Central memory CD8-positive, alpha-beta T cell (primary cell): ENCODE measurements at regions not wholly inside any gene's neighbourhood (a gene's known extent, or its start where the extent isn't known, plus 50 kb on each side); places are given as distances from the start of the nearest gene placed in this dataset.
"Not testable (repeated sequence)": the region's sequence is repeated elsewhere in the genome, so short reads cannot be mapped to it uniquely, and the experiment has no call there.

Source experiments
- ATAC-seq: fragments of 150-1000 bp; cut with Tn5 transposase; replicated peaks from 2 replicates; pipeline ENCODE4 v1.10.0; 2022; ENCODE audit warnings: mild to moderate bottlenecking, moderate FRiP score, moderate number of reproducible peaks; ENCODE audit not compliant: poor library complexity, severe bottlenecking; ENCODE audit errors: extremely low read depth
- DNase-seq, 2 donors: peaks; one replicate each; pipeline ENCODE4 v3.0.0; 2021; ENCODE audit warnings: low spot score in 2 of 2
- H3K27ac Mint-ChIP-seq: one replicate; pipeline ENCODE4 v1.8.0; 2022; ENCODE audit warnings: low read depth, mild to moderate bottlenecking, moderate library complexity, mixed read lengths
- H3K27me3 Mint-ChIP-seq: one replicate; pipeline ENCODE4 v1.8.0; 2022; ENCODE audit warnings: mixed read lengths
- H3K36me3 Mint-ChIP-seq: one replicate; pipeline ENCODE4 v1.8.0; 2022; ENCODE audit warnings: mild to moderate bottlenecking, moderate library complexity, mixed read lengths; ENCODE audit not compliant: insufficient read depth
- H3K4me1 Mint-ChIP-seq: one replicate; pipeline ENCODE4 v1.8.0; 2022; ENCODE audit warnings: mixed read lengths
- H3K4me3 Mint-ChIP-seq: one replicate; pipeline ENCODE4 v1.8.0; 2022; ENCODE audit warnings: mild to moderate bottlenecking, moderate library complexity, mixed read lengths
- H3K9me3 Mint-ChIP-seq: one replicate; pipeline ENCODE4 v1.8.0; 2022; ENCODE audit warnings: mixed read lengths

DNA sequence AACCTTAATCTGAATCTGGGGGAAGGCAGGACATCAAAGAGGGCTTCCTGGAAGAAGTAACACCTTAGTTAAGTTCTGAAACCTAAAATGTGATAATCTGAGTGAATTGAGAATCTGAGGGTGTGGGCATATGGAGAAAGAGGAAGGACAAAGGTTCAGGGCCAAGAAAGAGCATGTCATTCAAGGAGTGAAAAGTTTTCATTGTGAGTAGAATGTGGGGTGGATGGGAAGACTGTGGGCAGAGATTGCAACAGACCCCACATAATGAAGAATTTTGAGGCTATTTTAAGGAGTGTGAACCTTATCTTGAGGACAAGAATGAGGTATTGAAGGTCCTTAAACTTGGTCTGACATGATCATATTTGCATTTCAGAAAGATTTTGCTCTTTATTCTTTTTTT is 227.2 kb downstream of the PTGER3 start:
- DNase-seq (no peak), ATAC-seq (no peak)
- no peaks in the 10 kb centered on the region for H3K4me1 Mint-ChIP-seq
- no peak overlapping the region for H3K27ac Mint-ChIP-seq
- H3K27me3 Mint-ChIP-seq, result no peaks in the 10 kb centered on the region
- peaks cover 12% of the 10 kb centered on the region for H3K9me3 Mint-ChIP-seq
- H3K36me3 Mint-ChIP-seq, result no peaks in the 10 kb centered on the region
- H3K4me3 Mint-ChIP-seq, result no peak overlapping the region

DNA sequence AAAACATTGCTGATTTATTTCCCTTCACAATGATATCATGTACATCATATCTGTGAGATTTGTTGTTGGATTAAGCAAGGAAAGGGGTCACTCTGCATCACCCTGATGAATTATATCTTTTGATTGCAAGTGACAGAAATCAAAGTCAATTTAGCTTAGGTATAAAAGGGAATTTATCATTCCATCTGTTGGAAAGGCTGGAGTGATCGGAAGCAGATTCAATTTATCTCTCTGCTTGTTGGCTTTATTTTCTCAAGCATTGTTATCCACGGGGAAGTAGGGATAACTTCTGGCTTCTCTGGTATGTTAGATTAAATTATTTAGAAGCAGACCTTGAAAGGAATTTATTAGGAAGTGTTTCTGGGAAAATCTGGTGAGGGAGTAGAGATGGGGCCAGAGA is 226.6 kb downstream of the PTGER3 start:
- ATAC-seq (no peak), DNase-seq (no peak)
- no peaks in the 10 kb centered on the region for H3K36me3 Mint-ChIP-seq
- H3K27ac Mint-ChIP-seq, result no peak overlapping the region
- no peaks in the 10 kb centered on the region for H3K27me3 Mint-ChIP-seq
- peaks cover 12% of the 10 kb centered on the region for H3K9me3 Mint-ChIP-seq
- no peaks in the 10 kb centered on the region for H3K4me1 Mint-ChIP-seq
- H3K4me3 Mint-ChIP-seq, result no peak overlapping the region

DNA sequence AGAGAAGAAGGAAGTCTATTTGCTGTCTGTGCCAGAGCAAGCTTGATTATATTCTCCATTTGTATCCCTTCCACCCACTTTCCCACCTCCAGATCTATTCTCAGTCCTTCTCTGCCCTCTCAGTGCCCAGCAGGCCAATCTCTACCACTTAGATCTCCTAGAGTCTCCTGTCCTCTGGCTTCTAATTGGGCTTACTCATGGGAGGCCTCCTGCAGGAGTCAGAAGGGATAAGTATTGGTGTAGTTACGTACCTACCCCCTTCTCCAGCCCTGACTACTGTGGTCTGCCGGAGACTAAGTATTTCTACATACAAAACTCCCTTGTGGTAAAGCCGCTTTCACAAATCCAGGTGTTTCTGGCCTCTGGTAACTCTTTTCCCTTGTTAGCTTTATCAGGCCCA is 221.2 kb downstream of the PTGER3 start:
- Mint-ChIP-seq H3K27me3 (no peaks in the 10 kb centered on the region), H3K4me3 (no peak overlapping the region), H3K27ac (no peak overlapping the region), H3K4me1 (no peaks in the 10 kb centered on the region), H3K9me3 (peaks cover 13% of the 10 kb centered on the region), H3K36me3 (no peaks in the 10 kb centered on the region)
- no peak for DNase-seq
- ATAC-seq, result no peak

DNA sequence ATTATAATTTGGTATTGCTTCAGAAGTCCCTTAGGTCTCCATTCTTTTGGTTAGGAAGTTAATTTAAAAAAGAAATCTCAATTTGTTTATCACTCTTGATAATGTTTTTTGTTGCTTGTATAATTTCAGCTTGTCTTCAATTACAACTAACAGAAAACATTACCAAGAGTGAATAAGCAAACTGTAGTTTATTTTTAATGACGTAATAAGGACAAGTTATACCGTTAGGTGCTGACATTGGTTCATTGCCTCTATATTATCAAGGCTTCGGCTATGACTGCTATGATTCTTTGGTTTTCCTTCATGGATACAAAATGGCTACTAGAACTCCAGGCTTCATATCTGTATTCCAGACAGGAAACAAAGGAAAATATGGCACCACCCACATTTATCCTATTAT is 220.6 kb downstream of the PTGER3 start:
- H3K27me3 Mint-ChIP-seq, result no peaks in the 10 kb centered on the region
- no peak overlapping the region for H3K4me3 Mint-ChIP-seq
- H3K9me3 Mint-ChIP-seq, result peaks cover 13% of the 10 kb centered on the region
- ATAC-seq (no peak), DNase-seq (no peak)
- no peaks in the 10 kb centered on the region for H3K36me3 Mint-ChIP-seq
- no peak overlapping the region for H3K27ac Mint-ChIP-seq
- H3K4me1 Mint-ChIP-seq, result no peaks in the 10 kb centered on the region

DNA sequence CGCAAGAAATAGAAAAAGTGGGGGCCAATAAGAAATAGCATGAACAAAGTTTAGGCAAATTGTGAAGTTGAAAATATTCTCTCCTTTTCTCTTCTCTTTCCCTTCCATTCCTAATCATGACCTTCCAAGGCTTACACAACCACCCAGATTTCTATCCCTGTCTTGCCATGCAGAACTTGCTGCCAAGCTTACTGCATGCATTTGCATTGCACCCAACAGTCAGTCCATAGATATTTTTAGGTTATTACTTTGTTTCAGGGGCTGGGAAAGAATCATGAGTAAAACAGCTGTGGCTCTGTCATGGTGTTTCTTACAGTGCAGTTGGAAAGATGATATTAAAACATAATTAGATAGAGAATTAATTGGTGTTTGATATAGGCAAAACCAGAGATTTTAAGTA is 219.4 kb downstream of the PTGER3 start:
- peaks cover 13% of the 10 kb centered on the region for H3K9me3 Mint-ChIP-seq
- H3K27me3 Mint-ChIP-seq, result no peaks in the 10 kb centered on the region
- ATAC-seq, result no peak
- no peaks in the 10 kb centered on the region for H3K4me1 Mint-ChIP-seq
- no peaks in the 10 kb centered on the region for H3K36me3 Mint-ChIP-seq
- H3K27ac Mint-ChIP-seq, result no peak overlapping the region
- no peak for DNase-seq
- no peak overlapping the region for H3K4me3 Mint-ChIP-seq

DNA sequence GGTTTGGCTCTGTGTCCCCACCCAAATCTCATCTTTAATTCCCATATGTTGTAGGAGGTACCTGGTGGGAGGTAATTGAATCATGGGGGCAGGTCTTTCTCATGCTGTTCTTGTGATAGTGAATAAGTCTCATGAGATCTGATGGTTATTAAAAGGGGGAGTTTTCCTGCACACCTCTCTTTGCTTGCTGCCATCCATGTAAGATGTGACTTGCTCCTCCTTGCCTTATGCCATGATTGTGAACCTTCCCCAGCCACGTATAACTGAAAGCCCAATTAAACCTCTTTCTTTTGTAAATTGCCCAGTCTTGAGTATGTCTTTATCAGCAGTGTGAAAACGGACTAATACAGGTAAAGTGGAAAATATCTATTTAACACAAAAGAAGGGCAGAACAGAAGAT is 213.3 kb downstream of the PTGER3 start:
- H3K4me3 Mint-ChIP-seq, H3K27me3 Mint-ChIP-seq, H3K9me3 Mint-ChIP-seq, ATAC-seq, H3K27ac Mint-ChIP-seq, H3K36me3 Mint-ChIP-seq, DNase-seq, H3K4me1 Mint-ChIP-seq: not testable (repeated sequence)

DNA sequence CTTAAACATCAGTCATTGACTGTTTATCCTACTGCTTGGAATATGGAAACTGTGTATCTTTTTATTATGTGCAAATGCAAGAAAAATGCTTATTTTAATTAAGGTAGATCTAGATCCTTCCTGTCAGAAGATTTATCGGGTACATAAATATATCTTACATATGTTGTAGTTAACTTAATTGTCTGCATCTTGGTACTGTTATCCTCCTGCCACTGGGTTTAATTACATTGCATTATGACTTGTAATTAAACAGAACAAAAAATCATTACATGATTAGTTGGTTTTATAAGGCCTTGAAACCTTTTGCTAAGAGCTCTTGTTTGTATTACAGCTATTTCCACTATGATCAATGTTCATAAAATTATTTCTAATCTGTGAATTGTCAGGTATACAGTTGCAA is 211.2 kb downstream of the PTGER3 start:
- no peak for ATAC-seq
- no peaks in the 10 kb centered on the region for H3K36me3 Mint-ChIP-seq
- H3K4me3 Mint-ChIP-seq, result no peak overlapping the region
- no peak overlapping the region for H3K27ac Mint-ChIP-seq
- H3K9me3 Mint-ChIP-seq, result no peaks in the 10 kb centered on the region
- H3K4me1 Mint-ChIP-seq, result no peaks in the 10 kb centered on the region
- DNase-seq, result no peak
- H3K27me3 Mint-ChIP-seq, result no peaks in the 10 kb centered on the region

DNA sequence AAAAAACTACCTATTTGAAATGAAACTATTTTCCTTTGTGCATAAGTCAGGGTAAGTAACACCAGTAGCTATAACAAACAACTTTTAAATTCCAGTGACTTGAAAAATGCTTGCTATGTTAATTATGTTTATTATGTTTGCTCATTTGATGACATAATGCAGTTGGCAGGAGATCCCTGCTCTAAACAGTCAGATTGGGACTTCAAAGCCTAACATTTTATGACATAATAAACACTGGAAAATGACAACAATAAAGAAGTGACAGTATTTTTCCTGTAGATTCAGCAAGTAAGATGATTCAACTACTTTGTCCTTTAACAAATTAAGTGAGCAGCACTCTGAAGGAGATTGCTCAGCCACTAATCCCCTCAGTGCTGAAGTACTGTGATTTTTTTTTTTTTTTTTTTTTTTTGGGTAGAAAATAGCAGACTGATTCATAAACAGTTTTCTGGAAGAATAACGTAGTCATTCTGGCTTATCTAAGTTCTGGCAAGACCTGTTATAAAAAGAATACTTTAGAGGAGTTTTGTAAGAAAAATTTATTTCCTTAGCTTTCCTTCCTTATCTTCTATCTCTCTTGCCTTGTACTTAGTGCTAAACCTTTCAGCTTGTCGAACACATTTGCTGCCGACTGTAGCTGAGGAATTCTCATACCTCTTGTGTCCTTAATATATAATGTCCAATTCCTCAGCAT is 207.2 kb downstream of the PTGER3 start:
- DNase-seq (no peak), ATAC-seq (no peak)
- Mint-ChIP-seq H3K27me3 (no peaks in the 10 kb centered on the region), H3K36me3 (no peaks in the 10 kb centered on the region), H3K9me3 (peaks cover 18% of the 10 kb centered on the region), H3K27ac (no peak overlapping the region), H3K4me3 (no peak overlapping the region), H3K4me1 (no peaks in the 10 kb centered on the region)

DNA sequence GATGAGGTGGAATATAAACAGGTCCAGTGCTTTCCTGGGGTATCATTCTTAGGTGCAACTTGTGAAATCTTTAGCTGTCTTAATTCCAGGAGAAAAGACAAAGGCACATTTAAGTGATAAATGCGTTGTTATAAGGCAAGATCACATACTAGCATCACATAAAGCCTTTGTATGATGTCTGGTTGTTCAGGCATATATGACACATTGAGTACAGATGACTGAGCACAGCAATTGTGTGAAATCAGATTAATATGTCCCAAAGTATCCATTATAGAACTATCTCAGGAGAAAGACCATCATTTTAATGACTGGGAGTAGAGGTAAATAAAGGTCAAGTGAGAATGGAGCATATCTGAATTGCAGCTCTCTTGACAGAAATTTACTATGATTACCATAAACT is 205.1 kb downstream of the PTGER3 start:
- Mint-ChIP-seq H3K36me3 (no peaks in the 10 kb centered on the region), H3K27me3 (no peaks in the 10 kb centered on the region)

DNA sequence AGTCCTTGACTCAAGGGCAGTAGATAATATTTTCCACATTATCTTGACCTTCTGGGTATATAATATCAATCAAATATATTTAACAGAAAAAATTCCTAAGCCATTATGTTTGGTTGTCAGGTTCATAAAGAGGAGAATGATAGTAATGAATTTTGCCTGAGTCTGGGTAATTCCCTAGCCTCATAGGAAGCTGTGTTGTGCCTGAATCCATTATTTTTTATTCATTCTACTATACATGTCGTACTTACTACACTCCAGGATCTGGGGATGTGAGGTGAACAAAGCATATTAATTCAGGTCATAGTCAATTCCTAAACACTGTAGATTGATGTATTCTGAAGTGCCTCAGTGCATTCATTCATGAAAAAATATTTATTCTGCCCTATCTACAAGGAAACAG is 204.2 kb downstream of the PTGER3 start:
- no peaks in the 10 kb centered on the region for H3K36me3 Mint-ChIP-seq
- no peaks in the 10 kb centered on the region for H3K27me3 Mint-ChIP-seq
- no peak for ATAC-seq
- no peak overlapping the region for H3K4me3 Mint-ChIP-seq
- DNase-seq, result no peak
- peaks cover 21% of the 10 kb centered on the region for H3K9me3 Mint-ChIP-seq
- H3K27ac Mint-ChIP-seq, result no peak overlapping the region
- H3K4me1 Mint-ChIP-seq, result no peaks in the 10 kb centered on the region

More for the DNA sequence above, 205.1 kb downstream of the PTGER3 start:
- H3K4me3 Mint-ChIP-seq, result no peak overlapping the region
- no peak overlapping the region for H3K27ac Mint-ChIP-seq
- no peaks in the 10 kb centered on the region for H3K4me1 Mint-ChIP-seq
- ATAC-seq (no peak), DNase-seq (no peak)
- peaks cover 21% of the 10 kb centered on the region for H3K9me3 Mint-ChIP-seq

DNA sequence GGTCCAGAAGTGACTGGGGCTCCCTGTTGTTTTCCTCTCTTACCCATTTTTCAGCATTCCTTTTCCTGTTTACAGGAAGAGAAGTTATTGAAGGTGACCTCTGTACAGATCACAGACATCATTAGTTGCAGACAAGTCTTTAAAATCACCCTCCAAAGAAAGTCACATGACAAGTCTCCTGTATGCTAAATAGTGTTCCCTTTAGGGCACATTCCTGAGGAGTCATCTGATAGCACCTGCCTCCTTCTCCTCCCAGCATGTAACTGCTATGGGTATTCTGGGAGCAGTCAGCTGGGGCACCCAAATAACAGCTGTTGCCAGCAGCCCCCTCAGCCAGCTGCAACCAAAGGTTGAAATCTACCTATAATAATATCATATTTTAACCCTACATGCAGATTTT is 200.6 kb downstream of the PTGER3 start:
- no peaks in the 10 kb centered on the region for H3K27me3 Mint-ChIP-seq
- no peak overlapping the region for H3K4me3 Mint-ChIP-seq
- no peaks in the 10 kb centered on the region for H3K4me1 Mint-ChIP-seq
- DNase-seq (no peak), ATAC-seq (no peak)
- no peaks in the 10 kb centered on the region for H3K36me3 Mint-ChIP-seq
- no peak overlapping the region for H3K27ac Mint-ChIP-seq
- peaks cover 30% of the 10 kb centered on the region for H3K9me3 Mint-ChIP-seq

DNA sequence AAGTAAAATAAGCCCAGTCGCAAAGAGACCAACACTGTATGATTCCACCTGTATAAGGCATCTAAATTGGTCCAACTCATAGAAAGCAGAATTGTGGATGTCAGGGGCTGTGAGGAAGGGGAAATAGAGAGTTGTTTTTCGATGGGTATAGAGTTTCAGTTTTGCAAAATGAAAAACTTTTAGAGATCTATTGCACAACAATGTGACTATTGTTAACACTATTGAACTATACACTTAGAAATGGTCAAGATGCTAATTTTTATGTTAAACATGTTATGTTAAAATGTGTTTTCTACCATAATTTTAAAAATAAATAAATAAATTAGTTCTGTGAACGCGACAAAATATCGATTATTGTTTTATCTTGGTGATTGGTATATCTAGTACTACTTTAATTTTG is 192.4 kb downstream of the PTGER3 start:
- Mint-ChIP-seq H3K27ac (no peak overlapping the region), H3K9me3 (peaks cover 8% of the 10 kb centered on the region), H3K36me3 (no peaks in the 10 kb centered on the region), H3K4me3 (no peak overlapping the region), H3K27me3 (no peaks in the 10 kb centered on the region), H3K4me1 (no peaks in the 10 kb centered on the region)
- ATAC-seq (no peak), DNase-seq (no peak)

DNA sequence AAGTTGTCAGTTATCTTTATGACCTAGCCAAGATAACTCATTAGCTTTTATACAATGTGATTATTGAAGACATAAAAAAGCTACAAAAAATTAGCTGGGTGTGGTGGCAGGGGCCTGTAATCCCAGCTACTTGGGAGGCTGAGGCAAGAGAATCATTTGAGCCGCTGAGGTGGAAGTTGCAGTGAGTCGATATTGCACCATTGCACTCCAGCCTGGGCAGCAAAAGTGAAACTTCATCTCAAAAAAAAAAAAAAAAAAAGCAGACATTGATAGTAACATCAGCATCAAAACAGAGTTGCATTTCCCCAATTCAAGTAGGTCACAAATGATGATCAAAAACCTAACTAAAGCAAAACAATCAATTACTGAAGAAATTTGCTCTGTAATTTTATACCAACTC is 191.4 kb downstream of the PTGER3 start:
- no peaks in the 10 kb centered on the region for H3K27me3 Mint-ChIP-seq
- H3K9me3 Mint-ChIP-seq, result peaks cover 3% of the 10 kb centered on the region
- no peaks in the 10 kb centered on the region for H3K4me1 Mint-ChIP-seq
- no peak for ATAC-seq
- no peak for DNase-seq
- H3K36me3 Mint-ChIP-seq, result no peaks in the 10 kb centered on the region
- no peak overlapping the region for H3K4me3 Mint-ChIP-seq
- H3K27ac Mint-ChIP-seq, result no peak overlapping the region

DNA sequence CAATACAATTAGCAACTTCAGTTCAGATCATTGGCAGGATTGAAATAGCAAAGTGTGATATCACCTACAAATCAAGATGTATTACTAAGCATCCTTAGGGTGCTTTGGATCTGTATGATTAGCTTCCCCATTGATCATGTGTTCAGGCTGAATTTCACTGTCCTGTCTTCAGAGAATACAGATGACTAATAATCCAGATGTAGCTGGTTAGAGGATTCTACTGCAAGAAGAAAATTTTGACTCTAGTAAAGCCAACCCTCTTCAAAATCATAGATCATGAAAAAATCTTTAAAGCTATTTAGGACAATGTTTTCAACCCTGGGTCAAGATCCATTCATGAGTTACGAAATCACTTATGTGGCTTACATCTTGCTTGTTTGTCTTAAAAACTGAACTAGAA is 184.4 kb downstream of the PTGER3 start:
- Mint-ChIP-seq H3K9me3 (peaks cover 19% of the 10 kb centered on the region), H3K36me3 (no peaks in the 10 kb centered on the region), H3K27me3 (no peaks in the 10 kb centered on the region), H3K4me3 (no peak overlapping the region), H3K4me1 (no peaks in the 10 kb centered on the region), H3K27ac (no peak overlapping the region)
- DNase-seq, result no peak
- ATAC-seq, result no peak
